ENCODE measurements at regions not wholly inside any gene's neighbourhood (a gene's known extent, or its start where the extent isn't known, plus 50 kb on each side); places are given as distances from the start of the nearest gene placed in this dataset.

DNA sequence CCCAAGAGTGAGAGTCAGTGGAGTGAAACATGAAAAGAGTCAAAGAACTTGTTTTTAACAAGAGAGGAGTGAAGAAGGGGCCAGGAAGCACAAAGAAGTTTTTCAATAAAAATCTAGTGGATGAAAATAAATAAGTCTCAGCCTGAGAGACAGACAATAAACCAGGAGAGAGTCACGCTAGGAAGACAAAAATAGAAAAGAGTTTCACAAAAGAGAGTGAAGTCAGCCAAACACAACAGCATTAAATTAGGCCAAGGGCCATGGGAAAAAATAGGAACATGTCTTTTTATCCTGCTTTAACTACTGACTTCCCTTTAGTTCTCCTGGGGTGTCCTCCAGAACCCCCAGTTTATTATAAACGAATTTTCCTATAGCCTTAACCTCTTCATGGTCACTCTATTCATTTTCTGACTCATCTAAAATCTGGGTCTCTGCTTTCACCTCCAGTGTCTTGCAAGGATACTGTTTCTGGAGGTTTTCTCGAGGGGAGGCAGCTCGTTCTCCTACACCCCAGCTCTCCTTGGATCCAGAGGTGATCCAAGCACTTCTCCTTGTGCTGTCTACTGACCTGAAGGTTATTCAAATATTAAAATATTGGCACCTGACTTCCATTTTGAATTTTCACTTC, 571.5 kb upstream of the PPP2R3A start:
- Histone ChIP-seq H3K4me2 (ENCODE audit: low read length) (no peak overlapping the region), H3K79me2 (ENCODE audit: low read length) (no peaks in the 10 kb centered on the region), H3K27me3 (ENCODE audit: low read depth, low read length) (0 out of 2 replicates have a peak, but pooled peaks cover 8% of the 10 kb centered on the region), H3K27ac (ENCODE audit: low read length) (no peak overlapping the region), H3K36me3 (replicated peaks; ENCODE audit: low read depth, low read length) (no peaks in the 10 kb centered on the region), H3K4me3 (ENCODE audit: low read length) (no peak overlapping the region), H4K20me1 (ENCODE audit: insufficient read depth, low read length) (no peaks in the 10 kb centered on the region), H2AFZ (ENCODE audit: low read depth, low read length) (no peak overlapping the region), H3K9me3 (ENCODE audit: insufficient read depth, low read length) (no peaks in the 10 kb centered on the region), H3K4me1 (ENCODE audit: low read length) (no peaks in the 10 kb centered on the region), H3K9ac (ENCODE audit: low read length) (no peak overlapping the region)
- TF ChIP-seq, protein P1, sequence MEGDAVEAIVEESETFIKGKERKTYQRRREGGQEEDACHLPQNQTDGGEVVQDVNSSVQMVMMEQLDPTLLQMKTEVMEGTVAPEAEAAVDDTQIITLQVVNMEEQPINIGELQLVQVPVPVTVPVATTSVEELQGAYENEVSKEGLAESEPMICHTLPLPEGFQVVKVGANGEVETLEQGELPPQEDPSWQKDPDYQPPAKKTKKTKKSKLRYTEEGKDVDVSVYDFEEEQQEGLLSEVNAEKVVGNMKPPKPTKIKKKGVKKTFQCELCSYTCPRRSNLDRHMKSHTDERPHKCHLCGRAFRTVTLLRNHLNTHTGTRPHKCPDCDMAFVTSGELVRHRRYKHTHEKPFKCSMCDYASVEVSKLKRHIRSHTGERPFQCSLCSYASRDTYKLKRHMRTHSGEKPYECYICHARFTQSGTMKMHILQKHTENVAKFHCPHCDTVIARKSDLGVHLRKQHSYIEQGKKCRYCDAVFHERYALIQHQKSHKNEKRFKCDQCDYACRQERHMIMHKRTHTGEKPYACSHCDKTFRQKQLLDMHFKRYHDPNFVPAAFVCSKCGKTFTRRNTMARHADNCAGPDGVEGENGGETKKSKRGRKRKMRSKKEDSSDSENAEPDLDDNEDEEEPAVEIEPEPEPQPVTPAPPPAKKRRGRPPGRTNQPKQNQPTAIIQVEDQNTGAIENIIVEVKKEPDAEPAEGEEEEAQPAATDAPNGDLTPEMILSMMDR (IDR thresholded peaks at IDR 0.05; ENCODE audit: low read depth, low read length) = no peak
- TF ChIP-seq EZH2phosphoT487 (IDR thresholded peaks at IDR 0.05; ENCODE audit: low read depth) = no peak

DNA sequence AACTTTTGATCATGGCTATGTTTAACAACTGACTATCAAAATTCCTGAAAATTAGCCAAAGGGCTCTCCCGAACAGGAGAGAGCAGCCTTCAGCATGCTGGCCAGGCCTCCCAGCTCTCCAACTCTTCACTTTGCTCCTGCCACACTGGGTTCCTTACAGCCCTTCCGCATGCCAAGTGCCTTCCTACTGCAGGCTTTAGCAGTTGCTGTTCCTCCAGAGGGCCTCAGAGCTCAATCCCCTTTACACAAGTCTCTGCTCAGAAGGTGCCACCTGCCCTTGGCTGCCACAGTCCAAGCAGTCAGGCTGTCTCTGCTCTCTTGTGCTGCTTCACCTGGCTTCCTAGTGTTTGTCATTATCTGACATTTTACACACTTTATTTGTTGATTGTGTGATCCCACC, 553.1 kb upstream of the PPP2R3A start:
- H3K9ac ChIP-seq (ENCODE audit: low read length) = no peak overlapping the region
- H3K4me1 ChIP-seq (ENCODE audit: low read length) = no peaks in the 10 kb centered on the region
- H3K4me3 ChIP-seq (ENCODE audit: low read length) = no peak overlapping the region
- H4K20me1 ChIP-seq (ENCODE audit: insufficient read depth, low read length) = no peaks in the 10 kb centered on the region
- no peak overlapping the region for H3K4me2 ChIP-seq (ENCODE audit: low read length)
- H2AFZ ChIP-seq (ENCODE audit: low read depth, low read length) = no peak overlapping the region
- H3K9me3 ChIP-seq (ENCODE audit: insufficient read depth, low read length) = no peaks in the 10 kb centered on the region
- H3K79me2 ChIP-seq (ENCODE audit: low read length) = no peaks in the 10 kb centered on the region
- TF ChIP-seq, protein P1 (IDR thresholded peaks at IDR 0.05; ENCODE audit: low read depth, low read length) = no peak
- TF ChIP-seq EZH2phosphoT487 (IDR thresholded peaks at IDR 0.05; ENCODE audit: low read depth) = no peak
- no peaks in the 10 kb centered on the region for H3K36me3 ChIP-seq (replicated peaks; ENCODE audit: low read depth, low read length)
- peaks cover 12% of the 10 kb centered on the region for H3K27me3 ChIP-seq (ENCODE audit: low read depth, low read length)
- H3K27ac ChIP-seq (ENCODE audit: low read length) = no peak overlapping the region

DNA sequence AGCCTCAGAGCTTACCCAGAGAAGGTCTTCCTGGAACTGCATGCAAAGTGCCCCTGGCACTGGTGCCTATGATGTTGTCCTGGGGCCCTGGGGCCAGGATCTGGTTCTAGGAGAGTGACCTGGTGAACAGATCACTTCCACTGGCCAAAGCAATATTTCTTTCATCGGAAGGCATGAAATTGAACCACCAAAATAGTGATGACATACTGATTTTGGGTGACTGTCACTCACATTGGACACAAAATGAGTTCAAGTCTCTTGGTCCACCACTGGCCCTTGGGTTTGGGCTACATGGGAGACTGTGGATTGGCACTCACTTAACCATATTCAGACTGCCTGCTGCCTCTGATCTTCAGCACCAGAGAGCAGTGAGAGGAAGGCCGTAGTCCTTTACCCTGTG, 549.3 kb upstream of the PPP2R3A start:
- no peaks in the 10 kb centered on the region for H3K4me1 ChIP-seq (ENCODE audit: low read length)
- no peak overlapping the region for H2AFZ ChIP-seq (ENCODE audit: low read depth, low read length)
- no peak overlapping the region for H3K4me2 ChIP-seq (ENCODE audit: low read length)
- no peaks in the 10 kb centered on the region for H4K20me1 ChIP-seq (ENCODE audit: insufficient read depth, low read length)
- no peak overlapping the region for H3K4me3 ChIP-seq (ENCODE audit: low read length)
- no peaks in the 10 kb centered on the region for H3K36me3 ChIP-seq (replicated peaks; ENCODE audit: low read depth, low read length)
- H3K9ac ChIP-seq (ENCODE audit: low read length) = no peak overlapping the region
- H3K79me2 ChIP-seq (ENCODE audit: low read length) = no peaks in the 10 kb centered on the region
- H3K27ac ChIP-seq (ENCODE audit: low read length) = no peak overlapping the region
- no peak for TF ChIP-seq EZH2phosphoT487 (IDR thresholded peaks at IDR 0.05; ENCODE audit: low read depth)
- TF ChIP-seq, protein P1 (IDR thresholded peaks at IDR 0.05; ENCODE audit: low read depth, low read length) = no peak
- H3K27me3 ChIP-seq (ENCODE audit: low read depth, low read length) = peaks cover 10% of the 10 kb centered on the region
- no peaks in the 10 kb centered on the region for H3K9me3 ChIP-seq (ENCODE audit: insufficient read depth, low read length)

DNA sequence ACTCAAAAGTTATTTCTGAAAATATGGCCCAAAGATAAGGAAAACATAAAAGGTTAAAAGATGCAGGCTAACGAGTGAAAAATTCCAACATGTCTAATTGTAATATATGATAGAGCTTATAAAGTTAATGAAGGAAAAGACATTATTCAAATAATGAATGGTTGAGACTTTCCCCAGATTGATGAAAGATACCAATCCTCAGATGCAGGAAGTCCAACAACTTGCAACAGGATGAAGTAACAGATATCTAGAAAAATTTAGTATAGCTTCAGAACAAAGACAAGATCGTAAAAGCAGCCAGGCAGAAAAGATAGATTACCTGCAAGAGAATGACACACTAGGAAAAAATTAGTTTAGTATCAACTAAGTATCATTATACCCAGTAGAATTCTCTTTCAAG, 546.4 kb upstream of the PPP2R3A start:
- Histone ChIP-seq H3K4me1 (ENCODE audit: low read length) (no peaks in the 10 kb centered on the region), H3K27me3 (ENCODE audit: low read depth, low read length) (peaks cover 2% of the 10 kb centered on the region; the same call in 1 of the 2 replicates), H3K36me3 (replicated peaks; ENCODE audit: low read depth, low read length) (no peaks in the 10 kb centered on the region), H3K4me3 (ENCODE audit: low read length) (no peak overlapping the region), H3K79me2 (ENCODE audit: low read length) (no peaks in the 10 kb centered on the region), H4K20me1 (ENCODE audit: insufficient read depth, low read length) (no peaks in the 10 kb centered on the region), H3K9ac (ENCODE audit: low read length) (no peak overlapping the region), H2AFZ (ENCODE audit: low read depth, low read length) (no peak overlapping the region), H3K9me3 (ENCODE audit: insufficient read depth, low read length) (no peaks in the 10 kb centered on the region), H3K27ac (ENCODE audit: low read length) (no peak overlapping the region), H3K4me2 (ENCODE audit: low read length) (no peak overlapping the region)
- TF ChIP-seq, protein P1 (IDR thresholded peaks at IDR 0.05; ENCODE audit: low read depth, low read length) = no peak
- TF ChIP-seq EZH2phosphoT487 (IDR thresholded peaks at IDR 0.05; ENCODE audit: low read depth) = no peak
